OCI-LY3 (cell line): ENCODE measurements at regions not wholly inside any gene's neighbourhood (a gene's known extent, or its start where the extent isn't known, plus 50 kb on each side); places are given as distances from the start of the nearest gene placed in this dataset.

Experiments used
- EZH2phosphoT487 ChIP-seq: fragments of 200-600 bp; shearing (Covaris generic); IDR thresholded peaks from 2 replicates; pipeline ENCODE4 v1.6.1; 2018; ENCODE audit warnings: antibody characterized with exemption, mixed run types, low read depth
- TF ChIP-seq, protein P1 (sequence below): fragments of 200-600, 300-600 bp; sonication (generic); IDR thresholded peaks from 2 replicates; pipeline ENCODE4 v1.5.1; 2014; ENCODE audit warnings: antibody characterized with exemption, low read length, low read depth

DNA sequence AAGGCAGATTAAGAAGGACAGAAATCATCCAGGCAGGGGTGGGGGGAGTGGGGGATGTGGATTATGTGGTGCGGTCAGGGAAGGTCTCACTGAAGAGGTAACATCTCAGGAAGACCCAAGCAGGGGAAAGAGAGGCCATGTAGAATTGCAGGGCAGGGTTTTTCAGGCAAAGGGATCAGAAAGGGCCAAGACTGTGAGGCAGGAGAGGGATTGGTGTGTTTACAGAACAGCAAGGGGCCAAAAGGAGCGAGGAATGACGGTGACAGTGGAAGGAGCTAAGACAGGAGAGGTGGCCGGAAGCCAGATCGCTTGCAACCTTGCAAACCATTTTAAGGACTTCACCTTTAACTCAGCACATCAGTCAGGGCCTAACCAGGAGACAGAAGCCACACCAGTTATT, 535.4 kb upstream of the JARID2 start:
- TF ChIP-seq, protein P1, sequence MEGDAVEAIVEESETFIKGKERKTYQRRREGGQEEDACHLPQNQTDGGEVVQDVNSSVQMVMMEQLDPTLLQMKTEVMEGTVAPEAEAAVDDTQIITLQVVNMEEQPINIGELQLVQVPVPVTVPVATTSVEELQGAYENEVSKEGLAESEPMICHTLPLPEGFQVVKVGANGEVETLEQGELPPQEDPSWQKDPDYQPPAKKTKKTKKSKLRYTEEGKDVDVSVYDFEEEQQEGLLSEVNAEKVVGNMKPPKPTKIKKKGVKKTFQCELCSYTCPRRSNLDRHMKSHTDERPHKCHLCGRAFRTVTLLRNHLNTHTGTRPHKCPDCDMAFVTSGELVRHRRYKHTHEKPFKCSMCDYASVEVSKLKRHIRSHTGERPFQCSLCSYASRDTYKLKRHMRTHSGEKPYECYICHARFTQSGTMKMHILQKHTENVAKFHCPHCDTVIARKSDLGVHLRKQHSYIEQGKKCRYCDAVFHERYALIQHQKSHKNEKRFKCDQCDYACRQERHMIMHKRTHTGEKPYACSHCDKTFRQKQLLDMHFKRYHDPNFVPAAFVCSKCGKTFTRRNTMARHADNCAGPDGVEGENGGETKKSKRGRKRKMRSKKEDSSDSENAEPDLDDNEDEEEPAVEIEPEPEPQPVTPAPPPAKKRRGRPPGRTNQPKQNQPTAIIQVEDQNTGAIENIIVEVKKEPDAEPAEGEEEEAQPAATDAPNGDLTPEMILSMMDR: no peak
- no peak for TF ChIP-seq EZH2phosphoT487
